Lung (tissue), 11 donors: ENCODE measurements at regions not wholly inside any gene's neighbourhood (a gene's known extent, or its start where the extent isn't known, plus 50 kb on each side); places are given as distances from the start of the nearest gene placed in this dataset.
A peak's percentile ranks its signal among the peaks of the same experiment; 100 is the strongest.

Experiments used
- ATAC-seq: fragments of 200-7000 bp; cut with Tn5 transposase; one replicate; pipeline ENCODE4 v1.9.1; 2020; ENCODE audit warnings: moderate number of reproducible peaks; ENCODE audit not compliant: insufficient read depth, low FRiP score
- DNase-seq, 3 donors: peaks; one replicate each; pipeline ENCODE4 v3.0.0-alpha.2; 2013 to 2017
- H3K27ac ChIP-seq, 2 donors: one replicate each; pipeline ENCODE4 v1.5.1; 2013; ENCODE audit warnings: mild to moderate bottlenecking in 2 of 2, moderate library complexity in 2 of 2, control low read depth in 1 of 2, inconsistent platforms in 1 of 2, low read depth in 1 of 2, low read length in 1 of 2
- H3K27me3 ChIP-seq, 3 donors: one replicate each; pipeline ENCODE4 v1.5.1; 2013; ENCODE audit warnings: low read length in 2 of 3; ENCODE audit not compliant: control insufficient read depth in 3 of 3, insufficient read depth in 3 of 3
- H3K36me3 ChIP-seq, 4 donors: one replicate each; pipeline ENCODE4 v1.5.1; 2013; ENCODE audit warnings: low read length in 4 of 4, mild to moderate bottlenecking in 1 of 4, moderate library complexity in 1 of 4; ENCODE audit not compliant: control insufficient read depth in 4 of 4, insufficient read depth in 4 of 4
- H3K4me1 ChIP-seq, 5 donors: one replicate each; pipeline ENCODE4 v1.5.1; 2013; ENCODE audit warnings: low read length in 5 of 5, mild to moderate bottlenecking in 2 of 5, moderate library complexity in 1 of 5; ENCODE audit not compliant: control insufficient read depth in 5 of 5, insufficient read depth in 5 of 5
- H3K4me3 ChIP-seq: one replicate; pipeline ENCODE4 v1.5.1; 2013; ENCODE audit warnings: mild to moderate bottlenecking, control low read depth, moderate library complexity
- H3K9ac ChIP-seq, 2 donors: one replicate each; pipeline ENCODE4 v1.5.1; 2013; ENCODE audit warnings: low read length in 2 of 2, control low read depth in 1 of 2; ENCODE audit not compliant: insufficient read depth in 1 of 2
- H3K9me3 ChIP-seq, 4 donors: one replicate each; pipeline ENCODE4 v1.5.1; 2013; ENCODE audit warnings: low read length in 3 of 4, mild to moderate bottlenecking in 1 of 4, moderate library complexity in 1 of 4; ENCODE audit not compliant: control insufficient read depth in 4 of 4, insufficient read depth in 3 of 4
- WGBS, 2 donors: extraction: QIAGEN DNeasy Blood & Tissue Kit; methylation state at CpG; one replicate each; pipeline ENCODE4 v1.1.7; 2013; 5-methylcytosine and 5-hydroxymethylcytosine counted together
- TF ChIP-seq, protein P1 (sequence below): IDR thresholded peaks from 2 replicates; pipeline ENCODE4 v1.5.1; 2012; ENCODE audit warnings: mild to moderate bottlenecking; ENCODE audit errors: control extremely low read depth, extremely low read depth
- donor health status: control.
- donor health status: control.
- donor health status: Bipolar disorder and iron deficiency.
- donor health status: healthy.
- donor health status: DM: yes; HTN: yes; CAD: no.

DNA sequence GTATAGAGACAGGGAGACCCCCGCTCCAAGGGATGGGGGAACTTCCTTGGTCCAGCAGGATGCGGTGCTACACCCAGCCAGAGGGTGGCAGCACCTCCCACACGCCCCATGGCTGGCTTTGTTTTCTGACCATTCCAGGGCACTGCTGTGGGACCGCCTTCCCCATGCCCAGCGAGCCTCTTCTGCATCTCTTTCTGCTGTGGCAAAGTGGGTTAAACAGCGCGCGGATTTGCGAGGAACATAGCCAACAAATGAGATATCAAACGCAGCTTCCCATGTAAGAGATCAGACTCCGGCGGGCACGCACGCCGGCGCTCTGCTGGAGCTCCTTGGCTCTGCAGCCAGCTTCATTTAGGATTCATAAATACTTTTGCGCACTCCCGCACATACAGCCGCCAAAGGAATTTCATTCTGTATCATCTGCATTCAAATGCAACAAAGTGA lies 485.8 kb upstream of the CADM1 start:
- H3K27ac ChIP-seq = no peak overlapping the region
- H3K4me3 ChIP-seq = no peak overlapping the region
- 47 to 50% methylated on average over 19 of the region's 19 CpGs for WGBS, 2 donors
- no peaks in the 10 kb centered on the region for H3K27me3 ChIP-seq
- ATAC-seq (no peak), DNase-seq (peak in 2 of 3 donors; percentile 21 to 35)
- no peaks in the 10 kb centered on the region for H3K36me3 ChIP-seq
- H3K9ac ChIP-seq = no peak overlapping the region
- H3K9me3 ChIP-seq = peaks cover 0 to 3% (median 0%) of the 10 kb centered on the region in 4 donors
- TF ChIP-seq, protein P1, sequence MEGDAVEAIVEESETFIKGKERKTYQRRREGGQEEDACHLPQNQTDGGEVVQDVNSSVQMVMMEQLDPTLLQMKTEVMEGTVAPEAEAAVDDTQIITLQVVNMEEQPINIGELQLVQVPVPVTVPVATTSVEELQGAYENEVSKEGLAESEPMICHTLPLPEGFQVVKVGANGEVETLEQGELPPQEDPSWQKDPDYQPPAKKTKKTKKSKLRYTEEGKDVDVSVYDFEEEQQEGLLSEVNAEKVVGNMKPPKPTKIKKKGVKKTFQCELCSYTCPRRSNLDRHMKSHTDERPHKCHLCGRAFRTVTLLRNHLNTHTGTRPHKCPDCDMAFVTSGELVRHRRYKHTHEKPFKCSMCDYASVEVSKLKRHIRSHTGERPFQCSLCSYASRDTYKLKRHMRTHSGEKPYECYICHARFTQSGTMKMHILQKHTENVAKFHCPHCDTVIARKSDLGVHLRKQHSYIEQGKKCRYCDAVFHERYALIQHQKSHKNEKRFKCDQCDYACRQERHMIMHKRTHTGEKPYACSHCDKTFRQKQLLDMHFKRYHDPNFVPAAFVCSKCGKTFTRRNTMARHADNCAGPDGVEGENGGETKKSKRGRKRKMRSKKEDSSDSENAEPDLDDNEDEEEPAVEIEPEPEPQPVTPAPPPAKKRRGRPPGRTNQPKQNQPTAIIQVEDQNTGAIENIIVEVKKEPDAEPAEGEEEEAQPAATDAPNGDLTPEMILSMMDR = no peak
- peaks cover 0 to 2% (median 0%) of the 10 kb centered on the region in 5 donors for H3K4me1 ChIP-seq

- TF ChIP-seq, protein P1 = no peak
- Histone ChIP-seq H3K9ac (no peak overlapping the region), H3K4me3 (no peak overlapping the region), H3K9me3 (peaks cover 0 to 3% (median 0%) of the 10 kb centered on the region in 4 donors), H3K4me1 (peaks cover 0 to 5% (median under 1%) of the 10 kb centered on the region in 5 donors), H3K36me3 (no peaks in the 10 kb centered on the region), H3K27ac (no peak overlapping the region), H3K27me3 (no peaks in the 10 kb centered on the region)
- ATAC-seq = no peak
- no peak for DNase-seq
- WGBS, 2 donors = 94 to 95% methylated on average over 6 of the region's 6 CpGs
Measured at GRCh38 chr11:115985896-115986295, 481.7 kb upstream of the CADM1 start.

- DNase-seq = no peak
- 92 to 97% methylated on average over 2 of the region's 2 CpGs for WGBS, 2 donors
Measured at GRCh38 chr11:115984228-115984627, 480.0 kb upstream of the CADM1 start.

More at GRCh38 chr11:115984228-115984627, 480.0 kb upstream of the CADM1 start:
- Histone ChIP-seq H3K9me3 (peaks cover 0 to 3% (median 0%) of the 10 kb centered on the region in 4 donors), H3K9ac (no peak overlapping the region), H3K4me3 (no peak overlapping the region), H3K27ac (no peak overlapping the region), H3K4me1 (peaks cover 0 to 11% (median 3%) of the 10 kb centered on the region in 5 donors), H3K36me3 (no peaks in the 10 kb centered on the region), H3K27me3 (no peaks in the 10 kb centered on the region)
- TF ChIP-seq, protein P1 = no peak
- no peak for ATAC-seq
